ENCODE measurements at regions not wholly inside any gene's neighbourhood (a gene's known extent, or its start where the extent isn't known, plus 50 kb on each side); places are given as distances from the start of the nearest gene placed in this dataset.

- intact Hi-C loops (cut with DNase I), result no loop called here
- Histone ChIP-seq H3K9me3 (no peaks in the 10 kb centered on the region), H3K4me1 (no peaks in the 10 kb centered on the region), H3K27ac (no peak overlapping the region), H3K36me3 (no peaks in the 10 kb centered on the region), H3K4me3 (no peak overlapping the region), H3K27me3 (no peaks in the 10 kb centered on the region)
- DNase-seq, result no peak
- TF ChIP-seq, protein P1, sequence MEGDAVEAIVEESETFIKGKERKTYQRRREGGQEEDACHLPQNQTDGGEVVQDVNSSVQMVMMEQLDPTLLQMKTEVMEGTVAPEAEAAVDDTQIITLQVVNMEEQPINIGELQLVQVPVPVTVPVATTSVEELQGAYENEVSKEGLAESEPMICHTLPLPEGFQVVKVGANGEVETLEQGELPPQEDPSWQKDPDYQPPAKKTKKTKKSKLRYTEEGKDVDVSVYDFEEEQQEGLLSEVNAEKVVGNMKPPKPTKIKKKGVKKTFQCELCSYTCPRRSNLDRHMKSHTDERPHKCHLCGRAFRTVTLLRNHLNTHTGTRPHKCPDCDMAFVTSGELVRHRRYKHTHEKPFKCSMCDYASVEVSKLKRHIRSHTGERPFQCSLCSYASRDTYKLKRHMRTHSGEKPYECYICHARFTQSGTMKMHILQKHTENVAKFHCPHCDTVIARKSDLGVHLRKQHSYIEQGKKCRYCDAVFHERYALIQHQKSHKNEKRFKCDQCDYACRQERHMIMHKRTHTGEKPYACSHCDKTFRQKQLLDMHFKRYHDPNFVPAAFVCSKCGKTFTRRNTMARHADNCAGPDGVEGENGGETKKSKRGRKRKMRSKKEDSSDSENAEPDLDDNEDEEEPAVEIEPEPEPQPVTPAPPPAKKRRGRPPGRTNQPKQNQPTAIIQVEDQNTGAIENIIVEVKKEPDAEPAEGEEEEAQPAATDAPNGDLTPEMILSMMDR (IDR thresholded peaks at IDR 0.05), result no peak
- no peak for TF ChIP-seq POLR2A (IDR thresholded peaks at IDR 0.05)
- WGBS, 2 donors, result 86 to 100% methylated on average over 1 of the region's 1 CpG
Observed at GRCh38 chr12:90203556-90203955, 494.9 kb upstream of the ATP2B1 start.

GRCh38 chr12:90199006-90199405 is 490.4 kb upstream of the ATP2B1 start:
- intact Hi-C loops (cut with DNase I), result no loop called here
- no peaks in the 10 kb centered on the region for H3K9me3 ChIP-seq
- H3K4me3 ChIP-seq, result no peak overlapping the region
- H3K27ac ChIP-seq, result no peak overlapping the region
- H3K4me1 ChIP-seq, result no peaks in the 10 kb centered on the region
- H3K36me3 ChIP-seq, result no peaks in the 10 kb centered on the region
- TF ChIP-seq POLR2A (IDR thresholded peaks at IDR 0.05), result no peak
- TF ChIP-seq, protein P1 (IDR thresholded peaks at IDR 0.05), result no peak
- DNase-seq, result no peak
- 0 to 5% methylated on average over 1 of the region's 1 CpG for WGBS, 2 donors
- H3K27me3 ChIP-seq, result no peaks in the 10 kb centered on the region

GRCh38 chr12:90193500-90193899 is 484.9 kb upstream of the ATP2B1 start:
- 54 to 62% methylated on average over 3 of the region's 3 CpGs for WGBS, 2 donors
- no peaks in the 10 kb centered on the region for H3K36me3 ChIP-seq
- no peak overlapping the region for H3K27ac ChIP-seq
- no peak overlapping the region for H3K4me3 ChIP-seq
- intact Hi-C loops (cut with DNase I), result no loop called here
- no peak for DNase-seq
- H3K9me3 ChIP-seq, result no peaks in the 10 kb centered on the region
- H3K4me1 ChIP-seq, result no peaks in the 10 kb centered on the region
- no peak for TF ChIP-seq POLR2A (IDR thresholded peaks at IDR 0.05)
- TF ChIP-seq, protein P1 (IDR thresholded peaks at IDR 0.05), result no peak
- no peaks in the 10 kb centered on the region for H3K27me3 ChIP-seq

GRCh38 chr12:90188857-90189256 is 480.2 kb upstream of the ATP2B1 start:
- no peak overlapping the region for H3K27ac ChIP-seq
- DNase-seq, result no peak
- TF ChIP-seq, protein P1 (IDR thresholded peaks at IDR 0.05), result no peak
- no peak for TF ChIP-seq POLR2A (IDR thresholded peaks at IDR 0.05)
- no peaks in the 10 kb centered on the region for H3K36me3 ChIP-seq
- H3K27me3 ChIP-seq, result no peaks in the 10 kb centered on the region
- H3K4me1 ChIP-seq, result no peaks in the 10 kb centered on the region
- no peaks in the 10 kb centered on the region for H3K9me3 ChIP-seq
- intact Hi-C loops (cut with DNase I), result no loop called here
- no peak overlapping the region for H3K4me3 ChIP-seq
- 34 to 35% methylated on average over 2 of the region's 2 CpGs for WGBS, 2 donors

GRCh38 chr12:90183201-90183600 is 474.6 kb upstream of the ATP2B1 start:
- no peak overlapping the region for H3K4me3 ChIP-seq
- no peak overlapping the region for H3K27ac ChIP-seq
- intact Hi-C loops (cut with DNase I), result no loop called here
- 78 to 79% methylated on average over 1 of the region's 1 CpG for WGBS, 2 donors
- TF ChIP-seq, protein P1 (IDR thresholded peaks at IDR 0.05), result no peak
- TF ChIP-seq POLR2A (IDR thresholded peaks at IDR 0.05), result no peak
- H3K36me3 ChIP-seq, result no peaks in the 10 kb centered on the region
- H3K4me1 ChIP-seq, result no peaks in the 10 kb centered on the region
- H3K9me3 ChIP-seq, result peaks cover 0 to 6% (median 5%) of the 10 kb centered on the region in 3 donors
- H3K27me3 ChIP-seq, result no peaks in the 10 kb centered on the region
- DNase-seq, result no peak
